ENCODE measurements at regions not wholly inside any gene's neighbourhood (a gene's known extent, or its start where the extent isn't known, plus 50 kb on each side); places are given as distances from the start of the nearest gene placed in this dataset.

DNA sequence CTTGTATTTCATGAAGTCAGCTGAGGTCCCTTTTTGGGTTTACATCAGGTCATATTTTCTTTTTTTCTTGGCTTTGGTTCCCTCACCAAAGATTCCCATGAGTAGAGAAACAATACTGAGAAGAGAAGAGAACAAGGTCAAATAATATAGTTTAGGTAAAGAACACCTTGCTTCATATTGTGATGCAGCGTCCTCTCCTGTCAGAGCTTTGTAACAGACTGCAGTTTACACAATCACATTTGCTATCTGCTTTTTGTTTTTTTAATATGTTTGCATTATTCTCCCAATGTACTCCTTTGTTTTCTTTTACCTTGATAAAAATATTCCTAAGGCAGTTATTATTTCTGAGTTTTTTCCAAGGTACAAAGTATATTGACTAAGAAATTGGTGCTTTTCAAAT, 283.2 kb downstream of the SHOX2 start:
- no peak for TF ChIP-seq POLR2AphosphoS5 (IDR thresholded peaks at IDR 0.05; ENCODE audit: low read depth)
- no peak for TF ChIP-seq CTCF (IDR thresholded peaks at IDR 0.05; ENCODE audit: insufficient read depth, low read length)
- TF ChIP-seq GABPA (IDR thresholded peaks at IDR 0.05; ENCODE audit: low read depth) = no peak

Data from HL-60 (cell line).